Endothelial cell of umbilical vein (primary cell): ENCODE measurements at regions not wholly inside any gene's neighbourhood (a gene's known extent, or its start where the extent isn't known, plus 50 kb on each side); places are given as distances from the start of the nearest gene placed in this dataset.

Experiments
- BruUV-seq: library from RNA; stranded (reverse); fragments of 400-500 nt; replicated peaks from 2 replicates; lab custom pipeline; 2021; lab: Mats Ljungman, UMichigan
- CTCF ChIA-PET: fragments of 300-600, 350-600 bp; sonication (Branson Sonifier 250); formaldehyde crosslinking; loops from one replicate; lab custom pipeline; 2021; ENCODE audit warnings: antibody characterized with exemption, inconsistent platforms; lab: Charles Lee
- POLR2A ChIA-PET: fragments of 300-600, 350-600 bp; sonication (Branson Sonifier 250); formaldehyde crosslinking; loops from one replicate; lab custom pipeline; 2021; ENCODE audit warnings: antibody characterized with exemption, inconsistent platforms; lab: Charles Lee
- DNase-seq: peaks from one replicate; pipeline ENCODE4 v3.0.0-alpha.2; 2011; ENCODE audit warnings: low read depth, low spot score
- FAIRE-seq: peaks from 2 replicates; lab custom pipeline; 2011; peaks lifted over from hg19 to GRCh38; lab: Jason Lieb, UNC
- H2AFZ ChIP-seq: 2 replicates; pipeline ENCODE4 v1.6.0; 2012; ENCODE audit warnings: low read depth, low read length, control low read depth, inconsistent platforms
- H3K27ac ChIP-seq: 2 replicates; pipeline ENCODE4 v1.5.1; 2011; ENCODE audit warnings: low read depth, mild to moderate bottlenecking, control low read depth, low read length, moderate library complexity; ENCODE audit not compliant: insufficient read depth
- H3K27me3 ChIP-seq, 2 experiments: 2 replicates each; pipeline versions ENCODE4 v1.6.0 to v1.6.1; 2011; ENCODE audit warnings: low read length in 2 of 2, mixed read lengths in 1 of 2; ENCODE audit not compliant: control insufficient read depth in 2 of 2, insufficient read depth in 2 of 2
- H3K36me3 ChIP-seq, 2 experiments: 2 replicates in 1 of 2; 3 replicates in 1 of 2; pipeline ENCODE4 v1.5.1; 2011; ENCODE audit warnings: low read length in 2 of 2, mild to moderate bottlenecking in 1 of 2, moderate library complexity in 1 of 2; ENCODE audit not compliant: control insufficient read depth in 2 of 2, insufficient read depth in 2 of 2; ENCODE audit errors: extremely low read depth in 1 of 2
- H3K4me1 ChIP-seq: 3 replicates; pipeline ENCODE4 v1.5.1; 2011; ENCODE audit warnings: mild to moderate bottlenecking, low read length; ENCODE audit not compliant: control insufficient read depth, insufficient read depth; ENCODE audit errors: extremely low read depth
- H3K4me2 ChIP-seq: 2 replicates; pipeline ENCODE4 v1.6.1; 2011; ENCODE audit warnings: low read length, control low read depth, mixed read lengths; ENCODE audit not compliant: insufficient read depth
- H3K4me3 ChIP-seq, 3 experiments: fragments of 200-600 bp in 1 of 3; sonication (generic), shearing (Covaris generic) in 1 of 3; replicated peaks in 1 of 3; 2 replicates each; pipeline ENCODE4 v1.5.1; 2011 to 2016; ENCODE audit warnings: control low read depth in 3 of 3, low read length in 3 of 3, mild to moderate bottlenecking in 2 of 3, inconsistent platforms in 1 of 3, low read depth in 1 of 3, moderate library complexity in 1 of 3; ENCODE audit not compliant: insufficient read depth in 1 of 3
- H3K79me2 ChIP-seq: 2 replicates; pipeline ENCODE4 v1.6.0; 2012; ENCODE audit warnings: low read length, inconsistent platforms; ENCODE audit not compliant: control insufficient read depth, insufficient read depth
- H3K9ac ChIP-seq: replicated peaks from 2 replicates; pipeline ENCODE3; 2011; ENCODE audit warnings: low read length, control low read depth; ENCODE audit not compliant: insufficient read depth; ENCODE audit errors: extremely low read depth
- H3K9me1 ChIP-seq: replicated peaks from 3 replicates; pipeline ENCODE4 v1.6.0; 2011; ENCODE audit warnings: mild to moderate bottlenecking, low read length; ENCODE audit not compliant: control insufficient read depth, insufficient read depth; ENCODE audit errors: extremely low read depth
- H3K9me3 ChIP-seq: replicated peaks from 2 replicates; pipeline ENCODE4 v1.5.1; 2012; ENCODE audit warnings: low read length, inconsistent platforms; ENCODE audit not compliant: control insufficient read depth, insufficient read depth
- H4K20me1 ChIP-seq: replicated peaks from 2 replicates; pipeline ENCODE3; 2011; ENCODE audit warnings: mild to moderate bottlenecking, low read length; ENCODE audit not compliant: control insufficient read depth, insufficient read depth; ENCODE audit errors: extremely low read depth
- EZH2 ChIP-seq: IDR thresholded peaks from 2 replicates; pipeline ENCODE4 v1.6.1; 2012; ENCODE audit warnings: borderline replicate concordance, low read depth, mild to moderate bottlenecking, moderate library complexity, low read length, inconsistent platforms; ENCODE audit not compliant: severe bottlenecking
- FOS ChIP-seq: IDR thresholded peaks from 2 replicates; pipeline ENCODE4 v1.6.1; 2011; ENCODE audit warnings: mild to moderate bottlenecking, low read length, moderate library complexity, borderline replicate concordance; ENCODE audit not compliant: insufficient read depth
- GATA2 ChIP-seq: IDR thresholded peaks from 2 replicates; pipeline ENCODE4 v1.7.0; 2011; ENCODE audit warnings: low read depth, mild to moderate bottlenecking, moderate library complexity, mixed read lengths, low read length; ENCODE audit not compliant: insufficient read length, insufficient read depth
- JUN ChIP-seq: IDR thresholded peaks from 2 replicates; pipeline ENCODE4 v1.6.1; 2011; ENCODE audit warnings: borderline replicate concordance, low read depth; ENCODE audit not compliant: insufficient read length, insufficient read depth
- MAX ChIP-seq: IDR thresholded peaks from 2 replicates; pipeline ENCODE4 v1.6.1; 2011; ENCODE audit not compliant: insufficient read depth, insufficient read length
- MYC ChIP-seq: IDR thresholded peaks from one replicate; pipeline ENCODE4 v1.6.1; 2011; ENCODE audit warnings: mild to moderate bottlenecking, low read depth, low read length
- POLR2A ChIP-seq: IDR thresholded peaks from 2 replicates; pipeline ENCODE4 v1.6.1; 2012; ENCODE audit warnings: low read depth, mild to moderate bottlenecking, control low read depth, low read length
- POLR2AphosphoS5 ChIP-seq: IDR thresholded peaks from 2 replicates; pipeline ENCODE4 v1.6.1; 2012; ENCODE audit warnings: low read depth, mild to moderate bottlenecking, control low read depth, low read length, moderate library complexity; ENCODE audit not compliant: insufficient read depth
- dilution Hi-C: fragments of 300-500 bp; cut with MboI; formaldehyde crosslinking; loops from one replicate; pipeline ENCODE4 v1.15.0; 2019; ENCODE audit warnings: low sequenced_read_pairs; ENCODE audit not compliant: extremely low pct_ligation_motif_present
- intact Hi-C: fragments of 100-400 bp; cut with micrococcal nuclease; formaldehyde crosslinking; loops from one replicate; pipeline ENCODE4 v1.10.0; 2022
- TF ChIP-seq, protein P1 (sequence below), 2 donors: IDR thresholded peaks; 1 replicate in 1 of 2; 2 replicates in 1 of 2; pipeline ENCODE4 v1.5.1; 2011; ENCODE audit warnings: low read length in 2 of 2, mild to moderate bottlenecking in 2 of 2, moderate library complexity in 2 of 2, control low read depth in 1 of 2, inconsistent platforms in 1 of 2, low read depth in 1 of 2; ENCODE audit not compliant: insufficient read depth in 1 of 2; ENCODE audit errors: extremely low read depth in 1 of 2

DNA sequence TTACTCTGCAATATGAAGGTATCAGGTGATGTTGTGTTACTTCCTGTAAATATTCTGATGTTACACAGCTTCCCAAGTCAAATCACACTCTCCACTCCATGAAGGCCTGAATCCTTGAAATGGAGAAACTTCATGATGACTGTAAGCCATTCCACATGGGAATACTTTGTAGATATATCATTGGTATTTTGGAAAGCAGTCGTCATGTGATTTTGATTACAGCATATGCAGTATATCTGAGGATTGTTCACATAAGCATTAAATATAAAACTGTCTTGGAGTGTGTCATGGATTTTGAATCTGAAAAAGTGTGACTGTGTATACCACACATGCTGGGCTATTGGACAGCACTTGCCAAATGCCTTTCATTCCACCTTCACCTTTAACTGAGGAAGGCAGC is 118.3 kb upstream of the EXOC2 start:
- Histone ChIP-seq H3K36me3 (no peaks in the 10 kb centered on the region), H3K27me3 (no peaks in the 10 kb centered on the region), H3K79me2 (no peaks in the 10 kb centered on the region), H3K4me2 (no peak overlapping the region), H3K27ac (no peak overlapping the region), H3K9ac (no peak overlapping the region), H3K9me1 (no peaks in the 10 kb centered on the region), H2AFZ (no peak overlapping the region), H4K20me1 (no peaks in the 10 kb centered on the region), H3K4me1 (no peaks in the 10 kb centered on the region), H3K4me3 (no peak overlapping the region), H3K9me3 (no peaks in the 10 kb centered on the region)
- FAIRE-seq (no peak), DNase-seq (no peak)
- TF ChIP-seq MAX (no peak), JUN (no peak), GATA2 (no peak), POLR2A (no peak), EZH2 (no peak), MYC (no peak), FOS (no peak), POLR2AphosphoS5 (no peak)
- TF ChIP-seq, protein P1, sequence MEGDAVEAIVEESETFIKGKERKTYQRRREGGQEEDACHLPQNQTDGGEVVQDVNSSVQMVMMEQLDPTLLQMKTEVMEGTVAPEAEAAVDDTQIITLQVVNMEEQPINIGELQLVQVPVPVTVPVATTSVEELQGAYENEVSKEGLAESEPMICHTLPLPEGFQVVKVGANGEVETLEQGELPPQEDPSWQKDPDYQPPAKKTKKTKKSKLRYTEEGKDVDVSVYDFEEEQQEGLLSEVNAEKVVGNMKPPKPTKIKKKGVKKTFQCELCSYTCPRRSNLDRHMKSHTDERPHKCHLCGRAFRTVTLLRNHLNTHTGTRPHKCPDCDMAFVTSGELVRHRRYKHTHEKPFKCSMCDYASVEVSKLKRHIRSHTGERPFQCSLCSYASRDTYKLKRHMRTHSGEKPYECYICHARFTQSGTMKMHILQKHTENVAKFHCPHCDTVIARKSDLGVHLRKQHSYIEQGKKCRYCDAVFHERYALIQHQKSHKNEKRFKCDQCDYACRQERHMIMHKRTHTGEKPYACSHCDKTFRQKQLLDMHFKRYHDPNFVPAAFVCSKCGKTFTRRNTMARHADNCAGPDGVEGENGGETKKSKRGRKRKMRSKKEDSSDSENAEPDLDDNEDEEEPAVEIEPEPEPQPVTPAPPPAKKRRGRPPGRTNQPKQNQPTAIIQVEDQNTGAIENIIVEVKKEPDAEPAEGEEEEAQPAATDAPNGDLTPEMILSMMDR (IDR thresholded peaks at IDR 0.05; ENCODE audit: extremely low read depth in 1 of 2, insufficient read depth in 1 of 2, low read depth in 1 of 2, low read length in 2 of 2) = no peak
- ChIA-PET CTCF (no interaction called here), POLR2A (no interaction called here)
- intact Hi-C loops (no loop called here), dilution Hi-C loops (no loop called here)
- BruUV-seq = no TSS peak
